ENCODE measurements at regions not wholly inside any gene's neighbourhood (a gene's known extent, or its start where the extent isn't known, plus 50 kb on each side); places are given as distances from the start of the nearest gene placed in this dataset.

DNA sequence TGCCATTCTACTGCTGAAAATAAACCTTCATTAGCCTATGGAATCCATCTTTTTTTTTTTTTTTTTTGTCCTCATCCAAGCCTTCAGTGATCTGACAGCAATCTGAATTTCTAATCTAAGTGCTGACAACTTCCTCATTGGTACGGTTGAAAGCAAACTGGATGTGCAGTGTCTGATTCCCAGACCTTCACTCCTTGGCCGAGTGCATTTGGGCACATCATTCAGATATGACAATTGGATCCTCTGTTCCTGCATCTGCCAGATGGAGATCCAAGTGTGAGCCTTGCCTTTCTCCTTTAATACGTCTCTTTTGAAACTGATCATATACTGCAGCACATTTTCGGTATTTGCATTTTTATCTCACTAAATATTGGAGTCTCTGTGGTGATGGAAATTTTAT, 713.1 kb downstream of the DCDC2C start:
- DNase-seq, result no peak
- intact Hi-C loops (cut with micrococcal nuclease; ENCODE audit: unreplicated experiment), result no loop called here
- no peak for TF ChIP-seq CTCF (IDR thresholded peaks at IDR 0.05; ENCODE audit: insufficient read depth in 1 of 2, low read depth in 1 of 2, low read length in 1 of 2, severe bottlenecking in 1 of 2, unreplicated experiment in 1 of 2)
- Mint-ChIP-seq H3K27ac (ENCODE audit: unreplicated experiment) (no peak overlapping the region), H3K27me3 (ENCODE audit: insufficient read depth, unreplicated experiment) (peaks cover 4% of the 10 kb centered on the region), H3K4me3 (ENCODE audit: unreplicated experiment) (no peak overlapping the region), H3K4me1 (ENCODE audit: low read depth, unreplicated experiment) (no peaks in the 10 kb centered on the region), H3K9me3 (ENCODE audit: unreplicated experiment) (peaks cover 22% of the 10 kb centered on the region), H3K36me3 (ENCODE audit: insufficient read depth, unreplicated experiment) (no peaks in the 10 kb centered on the region)
- BruUV-seq (replicated peaks), result no TSS peak
- H3K36me3 ChIP-seq (ENCODE audit: control insufficient read depth, insufficient read depth, low read length), result no peaks in the 10 kb centered on the region
- ChIA-PET CTCF (no interaction called here), POLR2A (no interaction called here)
- no peaks in the 10 kb centered on the region for H3K9me3 ChIP-seq
- H3K4me3 ChIP-seq (ENCODE audit: low read depth, low read length), result no peak overlapping the region
- no peaks in the 10 kb centered on the region for H3K4me1 ChIP-seq
- no peaks in the 10 kb centered on the region for H3K27me3 ChIP-seq (replicated peaks; ENCODE audit: control insufficient read depth, insufficient read depth, low read length)

GRCh38 chr2:4417771-4418170, 714.4 kb downstream of the DCDC2C start:
- Histone ChIP-seq H3K27me3 (replicated peaks; ENCODE audit: control insufficient read depth, insufficient read depth, low read length) (no peaks in the 10 kb centered on the region), H3K36me3 (ENCODE audit: control insufficient read depth, insufficient read depth, low read length) (no peaks in the 10 kb centered on the region), H3K4me3 (ENCODE audit: low read depth, low read length) (no peak overlapping the region), H3K9me3 (no peaks in the 10 kb centered on the region), H3K4me1 (no peaks in the 10 kb centered on the region)
- POLR2A ChIA-PET, result no interaction called here
- Mint-ChIP-seq H3K4me3 (ENCODE audit: unreplicated experiment) (no peak overlapping the region), H3K27me3 (ENCODE audit: insufficient read depth, unreplicated experiment) (peaks cover 6% of the 10 kb centered on the region), H3K4me1 (ENCODE audit: low read depth, unreplicated experiment) (no peaks in the 10 kb centered on the region), H3K36me3 (ENCODE audit: insufficient read depth, unreplicated experiment) (no peaks in the 10 kb centered on the region), H3K9me3 (ENCODE audit: unreplicated experiment) (peaks cover 32% of the 10 kb centered on the region), H3K27ac (ENCODE audit: unreplicated experiment) (no peak overlapping the region)
- intact Hi-C loops (cut with micrococcal nuclease; ENCODE audit: unreplicated experiment), result no loop called here
- no TSS peak for BruUV-seq (replicated peaks)
- TF ChIP-seq CTCF (IDR thresholded peaks at IDR 0.05; ENCODE audit: insufficient read depth in 1 of 2, low read depth in 1 of 2, low read length in 1 of 2, severe bottlenecking in 1 of 2, unreplicated experiment in 1 of 2), result no peak
- DNase-seq, result no peak
- CTCF ChIA-PET, result no interaction called here

DNA sequence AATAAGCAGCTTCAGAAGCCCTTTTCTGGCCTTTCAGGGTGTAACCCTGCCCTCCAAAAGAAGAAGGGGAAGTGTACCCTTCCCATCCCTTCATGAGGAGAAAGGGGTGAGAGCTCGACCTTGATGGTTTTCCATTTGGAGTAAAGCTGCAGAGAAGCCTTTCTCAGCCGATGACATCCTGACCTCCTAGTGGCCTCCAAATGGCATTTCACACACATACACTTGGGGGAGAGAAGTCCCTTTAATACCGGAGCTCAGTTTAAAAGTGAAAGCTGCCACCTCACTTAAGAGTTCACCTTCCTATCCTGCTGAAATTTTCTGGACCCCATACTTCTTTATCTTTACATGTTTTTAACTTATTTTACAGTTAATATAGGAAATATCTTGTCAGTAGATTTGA, 716.7 kb downstream of the DCDC2C start:
- H3K4me1 Mint-ChIP-seq (ENCODE audit: low read depth, unreplicated experiment), result no peaks in the 10 kb centered on the region
- DNase-seq, result no peak
- ChIA-PET POLR2A (no interaction called here), CTCF (interaction anchor here (0.6 kb wide), 1 partner anchor 14 kb away, joined by 3 read pairs; no protein-coding TSS in a partner anchor)
- peaks cover 32% of the 10 kb centered on the region for H3K9me3 Mint-ChIP-seq (ENCODE audit: unreplicated experiment)
- Histone ChIP-seq H3K36me3 (ENCODE audit: control insufficient read depth, insufficient read depth, low read length) (no peaks in the 10 kb centered on the region), H3K4me3 (ENCODE audit: low read depth, low read length) (no peak overlapping the region), H3K4me1 (no peaks in the 10 kb centered on the region), H3K27me3 (replicated peaks; ENCODE audit: control insufficient read depth, insufficient read depth, low read length) (no peaks in the 10 kb centered on the region), H3K9me3 (no peaks in the 10 kb centered on the region)
- no peak overlapping the region for H3K27ac Mint-ChIP-seq (ENCODE audit: unreplicated experiment)
- H3K36me3 Mint-ChIP-seq (ENCODE audit: insufficient read depth, unreplicated experiment), result no peaks in the 10 kb centered on the region
- H3K27me3 Mint-ChIP-seq (ENCODE audit: insufficient read depth, unreplicated experiment), result peaks cover 8% of the 10 kb centered on the region
- H3K4me3 Mint-ChIP-seq (ENCODE audit: unreplicated experiment), result no peak overlapping the region
- TF ChIP-seq CTCF (IDR thresholded peaks at IDR 0.05; ENCODE audit: insufficient read depth in 1 of 2, low read depth in 1 of 2, low read length in 1 of 2, severe bottlenecking in 1 of 2, unreplicated experiment in 1 of 2), result no peak
- BruUV-seq (replicated peaks), result no TSS peak
- intact Hi-C loops (cut with micrococcal nuclease; ENCODE audit: unreplicated experiment), result no loop called here

All from Caco-2 (cell line).